HCT116 (cell line): ENCODE measurements at regions not wholly inside any gene's neighbourhood (a gene's known extent, or its start where the extent isn't known, plus 50 kb on each side); places are given as distances from the start of the nearest gene placed in this dataset.
"Not testable (repeated sequence)": the region's sequence is repeated elsewhere in the genome, so short reads cannot be mapped to it uniquely, and the experiment has no call there.

Experiments
- CTCF ChIP-seq, 3 experiments: fragments of 200-600 bp in 1 of 3; sonication (generic) in 1 of 3; IDR thresholded peaks in 2 of 3; conservative IDR thresholded peaks in 1 of 3; 2 replicates each; pipeline ENCODE4 v1.5.1; 2012 to 2017; ENCODE audit warnings: low read depth in 2 of 3, low read length in 2 of 3, antibody characterized with exemption in 1 of 3, borderline replicate concordance in 1 of 3, control low read depth in 1 of 3, mild to moderate bottlenecking in 1 of 3, mixed read lengths in 1 of 3, mixed run types in 1 of 3, moderate library complexity in 1 of 3; ENCODE audit not compliant: insufficient read depth in 1 of 3
- EZH2 ChIP-seq: fragments of 200-600 bp; sonication (generic); IDR thresholded peaks from 2 replicates; pipeline ENCODE4 v1.6.1; 2017; ENCODE audit warnings: antibody characterized with exemption, mixed run types
- MAX ChIP-seq: IDR thresholded peaks from 2 replicates; pipeline ENCODE4 v1.6.1; 2012
- POLR2A ChIP-seq: IDR thresholded peaks from 2 replicates; pipeline ENCODE4 v1.7.0; 2011; ENCODE audit warnings: borderline replicate concordance; ENCODE audit not compliant: insufficient read depth, insufficient read length; ENCODE audit errors: extremely low read depth
- POLR2AphosphoS5 ChIP-seq: IDR thresholded peaks from 2 replicates; pipeline ENCODE4 v1.6.1; 2011; ENCODE audit warnings: mild to moderate bottlenecking, low read depth, low read length, moderate library complexity
- REST ChIP-seq: IDR thresholded peaks from 2 replicates; pipeline ENCODE4 v1.6.1; 2012; ENCODE audit warnings: low read depth
- TCF7L2 ChIP-seq: IDR thresholded peaks from 2 replicates; pipeline ENCODE4 v1.7.0; 2011; ENCODE audit warnings: borderline replicate concordance, inconsistent platforms; ENCODE audit not compliant: insufficient read depth, insufficient read length; ENCODE audit errors: extremely low read depth

- not testable (repeated sequence) for TF ChIP-seq POLR2AphosphoS5; EZH2; CTCF (IDR thresholded peaks at IDR 0.05 in 2 of 3, conservative IDR thresholded peaks at IDR 0.05 in 1 of 3; ENCODE audit: borderline replicate concordance in 1 of 3, insufficient read depth in 1 of 3, low read depth in 2 of 3, low read length in 2 of 3); MAX; POLR2A; TCF7L2; REST
These were observed 127.9 kb downstream of the POTEM start for GRCh38 chr14:19095167-19095566.
